ENCODE measurements at regions not wholly inside any gene's neighbourhood (a gene's known extent, or its start where the extent isn't known, plus 50 kb on each side); places are given as distances from the start of the nearest gene placed in this dataset.
A peak's percentile ranks its signal among the peaks of the same experiment; 100 is the strongest.

GRCh38 chr3:150104564-150104963 lies 133.9 kb upstream of the PFN2 start:
- dilution Hi-C loops (cut with HindIII; ENCODE audit: low sequenced_read_pairs, unreplicated experiment) (no loop called here), intact Hi-C loops (cut with micrococcal nuclease) (no loop called here), in situ Hi-C loops (cut with MboI; ENCODE audit: low sequenced_read_pairs) (no loop called here)
- Histone ChIP-seq H3K56ac (ENCODE audit: extremely low read depth, insufficient read depth, low read length) (no peak overlapping the region), H4K20me1 (ENCODE audit: insufficient read depth, low read length) (no peaks in the 10 kb centered on the region), H3K18ac (ENCODE audit: low read depth, low read length) (no peak overlapping the region), H3K9ac (ENCODE audit: low read depth, low read length) (no peak overlapping the region), H3K27ac (ENCODE audit: insufficient read depth, low read length) (no peak overlapping the region), H3K23ac (ENCODE audit: low read depth, low read length) (no peak overlapping the region), H3K4me2 (ENCODE audit: low read depth, low read length) (no peak overlapping the region), H2AK9ac (replicated peaks; ENCODE audit: low read depth, low read length, poor library complexity) (no peak overlapping the region), H2BK5ac (ENCODE audit: low read depth, low read length, poor library complexity, severe bottlenecking) (no peak overlapping the region), H3K79me1 (ENCODE audit: low read depth in 1 of 2, low read length in 2 of 2) (no peaks in the 10 kb centered on the region), H3K27me3 (ENCODE audit: control insufficient read depth, insufficient read depth, low read length) (no peaks in the 10 kb centered on the region), H2BK15ac (ENCODE audit: low read depth, low read length) (peak overlapping the region; percentile 72; the same call in 2 of the 3 replicates), H2BK120ac (ENCODE audit: low read depth, low read length) (peak overlapping the region; percentile 6), H3K4me3 (ENCODE audit: insufficient read depth, low read depth, low read length) (no peak overlapping the region), H4K8ac (ENCODE audit: low read depth in 2 of 2, low read length in 2 of 2) (no peak overlapping the region), H2AFZ (replicated peaks; ENCODE audit: low read length, poor library complexity) (no peak overlapping the region), H3K9me3 (ENCODE audit: control insufficient read depth, insufficient read depth, low read length) (no peaks in the 10 kb centered on the region; the same call in 1 of the 2 replicates), H4K5ac (ENCODE audit: low read depth, low read length) (no peak overlapping the region), H3K4ac (ENCODE audit: low read depth, low read length) (no peak overlapping the region), H3K14ac (replicated peaks; ENCODE audit: low read depth, low read length) (no peak overlapping the region), H3K9me1 (ENCODE audit: insufficient read depth, low read length) (peaks cover 7% of the 10 kb centered on the region), H3K36me3 (ENCODE audit: control insufficient read depth, insufficient read depth, low read length) (no peaks in the 10 kb centered on the region), H2BK20ac (ENCODE audit: low read depth, low read length) (peak overlapping the region; percentile 77), H2AK5ac (ENCODE audit: low read depth, low read length) (0 out of 2 replicates have a peak overlapping the region, but pooled peaks have one; percentile 19), H3K4me1 (ENCODE audit: control insufficient read depth, insufficient read depth, low read length) (peaks cover 11% of the 10 kb centered on the region), H4K91ac (ENCODE audit: insufficient read depth, low read depth, low read length) (0 out of 2 replicates have a peak overlapping the region, but pooled peaks have one; percentile 2)
- DNase-seq (no peak), ATAC-seq (ENCODE audit: low read depth) (no peak)
- BruUV-seq (replicated peaks): no TSS peak
- ChIA-PET POLR2A (ENCODE audit: unreplicated experiment) (no interaction called here), CTCF (no interaction called here)
- TF ChIP-seq MAZ (IDR thresholded peaks at IDR 0.05; ENCODE audit: borderline replicate concordance, low read depth, low read length): no peak
- no peak for TF ChIP-seq RFX5 (IDR thresholded peaks at IDR 0.05; ENCODE audit: low read depth, low read length)
- no peak for TF ChIP-seq BHLHE40 (IDR thresholded peaks at IDR 0.05; ENCODE audit: low read depth, low read length)
- no peak for TF ChIP-seq CTCF (conservative IDR thresholded peaks at IDR 0.05; ENCODE audit: low read depth, low read length)
- TF ChIP-seq ELK1 (IDR thresholded peaks at IDR 0.05; ENCODE audit: borderline replicate concordance, low read depth, low read length): no peak
- TF ChIP-seq MAFK (IDR thresholded peaks at IDR 0.05; ENCODE audit: low read depth, low read length): no peak
- 100% methylated on average over 2 of the region's 3 CpGs; no CpG with 5 or more reads in 1 of the 2 experiments for WGBS, 2 experiments (ENCODE audit: extremely low coverage in 2 of 2, insufficient read length in 1 of 2)

All from IMR-90 (cell line).